ENCODE measurements at regions not wholly inside any gene's neighbourhood (a gene's known extent, or its start where the extent isn't known, plus 50 kb on each side); places are given as distances from the start of the nearest gene placed in this dataset.

GRCh38 chr5:37938861-37939260 lies 99.0 kb upstream of the GDNF start:
- POLR2A ChIA-PET = no interaction called here

More at GRCh38 chr5:37938861-37939260, 99.0 kb upstream of the GDNF start:
- no peaks in the 10 kb centered on the region for H3K9me3 ChIP-seq (ENCODE audit: control insufficient read depth in 1 of 2, insufficient read depth in 1 of 2, low read depth in 1 of 2, low read length in 2 of 2)
- no peak for TF ChIP-seq SP1 (IDR thresholded peaks at IDR 0.05; ENCODE audit: low read depth)
- TF ChIP-seq JUND (IDR thresholded peaks at IDR 0.05) = no peak
- TF ChIP-seq EZH2phosphoT487 (IDR thresholded peaks at IDR 0.05; ENCODE audit: borderline replicate concordance) = no peak
- no peak for TF ChIP-seq CEBPB (IDR thresholded peaks at IDR 0.05; ENCODE audit: low read depth)
- TF ChIP-seq ZNF274 (IDR thresholded peaks at IDR 0.05; ENCODE audit: low read depth, low read length) = no peak
- TF ChIP-seq EGR1 (IDR thresholded peaks at IDR 0.05; ENCODE audit: low read depth) = no peak
- TF ChIP-seq POLR2AphosphoS5 (IDR thresholded peaks at IDR 0.05; ENCODE audit: low read depth, low read length) = no peak
- TF ChIP-seq POLR2A (IDR thresholded peaks at IDR 0.05; ENCODE audit: borderline replicate concordance, extremely low read depth, insufficient read depth, insufficient read length) = no peak
- TF ChIP-seq, protein P1, sequence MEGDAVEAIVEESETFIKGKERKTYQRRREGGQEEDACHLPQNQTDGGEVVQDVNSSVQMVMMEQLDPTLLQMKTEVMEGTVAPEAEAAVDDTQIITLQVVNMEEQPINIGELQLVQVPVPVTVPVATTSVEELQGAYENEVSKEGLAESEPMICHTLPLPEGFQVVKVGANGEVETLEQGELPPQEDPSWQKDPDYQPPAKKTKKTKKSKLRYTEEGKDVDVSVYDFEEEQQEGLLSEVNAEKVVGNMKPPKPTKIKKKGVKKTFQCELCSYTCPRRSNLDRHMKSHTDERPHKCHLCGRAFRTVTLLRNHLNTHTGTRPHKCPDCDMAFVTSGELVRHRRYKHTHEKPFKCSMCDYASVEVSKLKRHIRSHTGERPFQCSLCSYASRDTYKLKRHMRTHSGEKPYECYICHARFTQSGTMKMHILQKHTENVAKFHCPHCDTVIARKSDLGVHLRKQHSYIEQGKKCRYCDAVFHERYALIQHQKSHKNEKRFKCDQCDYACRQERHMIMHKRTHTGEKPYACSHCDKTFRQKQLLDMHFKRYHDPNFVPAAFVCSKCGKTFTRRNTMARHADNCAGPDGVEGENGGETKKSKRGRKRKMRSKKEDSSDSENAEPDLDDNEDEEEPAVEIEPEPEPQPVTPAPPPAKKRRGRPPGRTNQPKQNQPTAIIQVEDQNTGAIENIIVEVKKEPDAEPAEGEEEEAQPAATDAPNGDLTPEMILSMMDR (IDR thresholded peaks at IDR 0.05 in 2 of 3, conservative IDR thresholded peaks at IDR 0.05 in 1 of 3; ENCODE audit: borderline replicate concordance in 1 of 3, insufficient read depth in 1 of 3, low read depth in 2 of 3, low read length in 2 of 3) = no peak
- TF ChIP-seq ELF1 (IDR thresholded peaks at IDR 0.05; ENCODE audit: borderline replicate concordance, low read depth) = no peak
- TF ChIP-seq ZFX (IDR thresholded peaks at IDR 0.05) = no peak
- TF ChIP-seq SRF (IDR thresholded peaks at IDR 0.05; ENCODE audit: low read depth) = no peak
- TF ChIP-seq SIN3A (IDR thresholded peaks at IDR 0.05; ENCODE audit: low read depth) = no peak
- no peak for TF ChIP-seq TCF7L2 (IDR thresholded peaks at IDR 0.05; ENCODE audit: borderline replicate concordance, extremely low read depth, insufficient read depth, insufficient read length)
- TF ChIP-seq, protein P2, sequence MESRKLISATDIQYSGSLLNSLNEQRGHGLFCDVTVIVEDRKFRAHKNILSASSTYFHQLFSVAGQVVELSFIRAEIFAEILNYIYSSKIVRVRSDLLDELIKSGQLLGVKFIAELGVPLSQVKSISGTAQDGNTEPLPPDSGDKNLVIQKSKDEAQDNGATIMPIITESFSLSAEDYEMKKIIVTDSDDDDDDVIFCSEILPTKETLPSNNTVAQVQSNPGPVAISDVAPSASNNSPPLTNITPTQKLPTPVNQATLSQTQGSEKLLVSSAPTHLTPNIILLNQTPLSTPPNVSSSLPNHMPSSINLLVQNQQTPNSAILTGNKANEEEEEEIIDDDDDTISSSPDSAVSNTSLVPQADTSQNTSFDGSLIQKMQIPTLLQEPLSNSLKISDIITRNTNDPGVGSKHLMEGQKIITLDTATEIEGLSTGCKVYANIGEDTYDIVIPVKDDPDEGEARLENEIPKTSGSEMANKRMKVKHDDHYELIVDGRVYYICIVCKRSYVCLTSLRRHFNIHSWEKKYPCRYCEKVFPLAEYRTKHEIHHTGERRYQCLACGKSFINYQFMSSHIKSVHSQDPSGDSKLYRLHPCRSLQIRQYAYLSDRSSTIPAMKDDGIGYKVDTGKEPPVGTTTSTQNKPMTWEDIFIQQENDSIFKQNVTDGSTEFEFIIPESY (IDR thresholded peaks at IDR 0.05; ENCODE audit: extremely low read depth, insufficient replicate concordance, low read length) = no peak
- no peak for TF ChIP-seq EZH2 (IDR thresholded peaks at IDR 0.05)
- no peak overlapping the region for H3K27ac ChIP-seq (ENCODE audit: low read depth, low read length)
- no peaks in the 10 kb centered on the region for H3K27me3 ChIP-seq (ENCODE audit: insufficient read depth, low read length)
- no peak overlapping the region for H3K4me2 ChIP-seq (ENCODE audit: low read length)
- DNase-seq (ENCODE audit: low read depth, low spot score) (no peak), ATAC-seq (no peak)
- no peaks in the 10 kb centered on the region for H3K4me1 ChIP-seq (ENCODE audit: control insufficient read depth in 1 of 2, insufficient read depth in 2 of 2, low read length in 2 of 2)
- H3K36me3 ChIP-seq (ENCODE audit: control insufficient read depth in 1 of 2, insufficient read depth in 2 of 2, low read length in 2 of 2) = no peaks in the 10 kb centered on the region
- BruUV-seq (replicated peaks) = no TSS peak
- H3K4me3 ChIP-seq (replicated peaks in 1 of 2; ENCODE audit: low read depth in 1 of 2, low read length in 2 of 2) = no peak overlapping the region
- H2AFZ ChIP-seq (ENCODE audit: low read depth, low read length, poor library complexity, severe bottlenecking) = no peak overlapping the region
- intact Hi-C loops (cut with micrococcal nuclease) = no loop called here
- H4K20me1 ChIP-seq (ENCODE audit: insufficient read depth) = no peaks in the 10 kb centered on the region
- H3K9me2 ChIP-seq (ENCODE audit: insufficient read depth) = no peaks in the 10 kb centered on the region
- RAD21 ChIA-PET (ENCODE audit: low non-redundant PET in 1 of 2, low total read pairs in 2 of 2, uncharacterized antibody in 2 of 2, unreplicated experiment in 2 of 2) = no interaction called here
- CTCF ChIA-PET = no interaction called here
- H3K9ac ChIP-seq (ENCODE audit: low read length) = no peak overlapping the region
- H3K79me2 ChIP-seq (ENCODE audit: insufficient read depth, low read length) = no peaks in the 10 kb centered on the region
